ENCODE measurements at regions not wholly inside any gene's neighbourhood (a gene's known extent, or its start where the extent isn't known, plus 50 kb on each side); places are given as distances from the start of the nearest gene placed in this dataset.

GRCh38 chr11:131191606-131192005, 178.8 kb upstream of the NTM start:
- TF ChIP-seq CTCF (IDR thresholded peaks at IDR 0.05; ENCODE audit: poor library complexity) (no peak), EZH2 (IDR thresholded peaks at IDR 0.05; ENCODE audit: borderline replicate concordance) (no peak)

Measured in hepatocyte (in vitro differentiated cells).